Stimulated activated naive CD8-positive, alpha-beta T cell treated with anti-CD3 and anti-CD28 coated beads, Interleukin-15, Interleukin-2, amounts not matched to agents 100 U/mL and 50 U/mL, for 24 hours (primary cell): ENCODE measurements at regions not wholly inside any gene's neighbourhood (a gene's known extent, or its start where the extent isn't known, plus 50 kb on each side); places are given as distances from the start of the nearest gene placed in this dataset.
"Not testable (repeated sequence)": the region's sequence is repeated elsewhere in the genome, so short reads cannot be mapped to it uniquely, and the experiment has no call there.

Source experiments
- ATAC-seq: fragments of 150-1000 bp; cut with Tn5 transposase; one replicate; pipeline ENCODE4 v1.10.0; 2021
- DNase-seq: peaks from one replicate; pipeline ENCODE4 v3.0.0; 2021

- DNase-seq (no peak), ATAC-seq (no peak)
Observed at GRCh38 chr6:3618642-3619041, 132.9 kb downstream of the PXDC1 start.

- ATAC-seq = no peak
- no peak for DNase-seq
Observed at GRCh38 chr6:3617681-3618311, 133.7 kb downstream of the PXDC1 start.

GRCh38 chr6:3617192-3617631, 134.3 kb downstream of the PXDC1 start:
- no peak for ATAC-seq
- no peak for DNase-seq

GRCh38 chr6:3616565-3617176, 134.8 kb downstream of the PXDC1 start:
- ATAC-seq (no peak), DNase-seq (no peak)

- DNase-seq = no peak
- ATAC-seq = no peak
Observed at GRCh38 chr6:3615391-3616380, 135.8 kb downstream of the PXDC1 start.

GRCh38 chr6:3614918-3615317, 136.6 kb downstream of the PXDC1 start:
- DNase-seq (no peak), ATAC-seq (no peak)

- not testable (repeated sequence) for ATAC-seq, DNase-seq
Observed at GRCh38 chr6:3613565-3613964, 137.9 kb downstream of the PXDC1 start.

- ATAC-seq = no peak
- DNase-seq = no peak
Observed at GRCh38 chr6:3612341-3613041, 139.0 kb downstream of the PXDC1 start.

- DNase-seq (no peak), ATAC-seq (no peak)
Observed at GRCh38 chr6:3610921-3611320, 140.6 kb downstream of the PXDC1 start.

GRCh38 chr6:3610206-3610605, 141.3 kb downstream of the PXDC1 start:
- no peak for DNase-seq
- no peak for ATAC-seq

GRCh38 chr6:3609388-3609787, 142.1 kb downstream of the PXDC1 start:
- no peak for ATAC-seq

GRCh38 chr6:3608159-3608558, 143.4 kb downstream of the PXDC1 start:
- no peak for DNase-seq
- no peak for ATAC-seq

More at GRCh38 chr6:3609388-3609787, 142.1 kb downstream of the PXDC1 start:
- DNase-seq = no peak

- DNase-seq = no peak
- ATAC-seq = no peak
Observed at GRCh38 chr6:3607599-3607998, 143.9 kb downstream of the PXDC1 start.

GRCh38 chr6:3607171-3607570, 144.3 kb downstream of the PXDC1 start:
- DNase-seq (no peak), ATAC-seq (no peak)

- ATAC-seq = no peak
Observed at GRCh38 chr6:3603340-3604130, 146.7 kb upstream of the SLC22A23 start.

GRCh38 chr6:3601570-3601969, 144.7 kb upstream of the SLC22A23 start:
- no peak for DNase-seq
- no peak for ATAC-seq

More at GRCh38 chr6:3603340-3604130, 146.7 kb upstream of the SLC22A23 start:
- DNase-seq = no peak

- DNase-seq (no peak), ATAC-seq (no peak)
Observed at GRCh38 chr6:3597500-3598064, 140.7 kb upstream of the SLC22A23 start.

GRCh38 chr6:3596766-3597165, 139.9 kb upstream of the SLC22A23 start:
- ATAC-seq (no peak), DNase-seq (no peak)

- no peak for ATAC-seq
- no peak for DNase-seq
Observed at GRCh38 chr6:3594201-3594600, 137.4 kb upstream of the SLC22A23 start.

GRCh38 chr6:3593161-3593560, 136.3 kb upstream of the SLC22A23 start:
- ATAC-seq (no peak), DNase-seq (no peak)

GRCh38 chr6:3592371-3592941, 135.6 kb upstream of the SLC22A23 start:
- DNase-seq = no peak
- no peak for ATAC-seq
